ENCODE measurements at regions not wholly inside any gene's neighbourhood (a gene's known extent, or its start where the extent isn't known, plus 50 kb on each side); places are given as distances from the start of the nearest gene placed in this dataset.

DNA sequence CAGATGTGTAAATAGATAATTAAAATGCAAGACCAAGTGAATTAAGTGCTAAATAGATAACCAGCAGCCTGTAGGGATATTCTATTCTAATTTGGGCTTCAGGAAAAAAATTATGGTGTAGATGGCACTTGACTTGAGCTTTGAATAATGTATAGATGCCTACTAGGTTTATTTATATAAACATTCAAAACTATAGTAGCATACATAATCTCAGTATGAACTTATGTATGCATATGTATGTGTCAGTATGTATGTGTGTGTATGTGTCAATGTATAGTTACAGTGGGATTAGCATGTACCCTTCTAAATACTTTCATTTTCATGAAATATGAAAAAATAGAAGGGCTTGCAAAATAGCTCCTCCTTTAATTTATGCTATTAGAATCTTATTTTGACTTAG, 207.3 kb upstream of the PPP1R3A start:
- DNase-seq (ENCODE audit: low read depth, low spot score), result no peak

DNA sequence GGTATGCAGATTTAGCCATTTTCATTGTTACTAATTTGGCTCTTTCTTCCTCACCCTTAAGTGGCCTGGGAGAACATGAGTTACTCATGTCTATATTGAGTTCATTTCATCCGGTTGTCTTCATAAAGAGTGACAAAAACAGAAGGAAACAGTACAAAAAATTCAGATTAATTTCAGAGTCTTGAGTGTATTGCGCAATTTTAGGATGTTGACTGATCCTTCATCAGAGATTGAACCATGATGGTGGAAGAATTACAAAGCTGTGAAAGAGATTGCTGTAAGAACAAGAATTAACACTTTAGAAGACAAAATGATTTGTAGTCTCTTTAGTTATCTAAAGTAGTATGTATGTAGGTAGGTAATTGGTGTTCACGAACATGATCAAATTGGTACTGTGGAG, 194.0 kb upstream of the PPP1R3A start:
- DNase-seq (ENCODE audit: low read depth, low spot score), result no peak

DNA sequence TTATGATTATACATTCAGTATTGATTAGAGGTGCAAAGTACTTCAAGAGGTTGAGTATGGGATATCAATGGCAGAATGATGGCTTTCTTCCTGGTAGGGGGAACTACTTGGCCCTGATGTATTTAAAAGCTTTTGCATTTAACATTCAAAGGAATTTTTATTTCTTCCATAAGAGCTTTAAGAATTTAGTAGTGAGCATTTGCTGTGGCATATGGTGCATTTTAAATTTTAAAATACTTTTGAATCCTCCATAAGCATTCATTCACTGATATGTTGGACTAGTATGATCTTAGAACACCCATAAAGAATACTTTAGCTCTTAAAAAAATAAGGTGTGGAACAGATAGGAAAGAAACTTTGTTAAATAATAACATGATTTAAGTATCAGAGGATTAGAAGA, 191.9 kb upstream of the PPP1R3A start:
- no peak for DNase-seq (ENCODE audit: low read depth, low spot score)

DNA sequence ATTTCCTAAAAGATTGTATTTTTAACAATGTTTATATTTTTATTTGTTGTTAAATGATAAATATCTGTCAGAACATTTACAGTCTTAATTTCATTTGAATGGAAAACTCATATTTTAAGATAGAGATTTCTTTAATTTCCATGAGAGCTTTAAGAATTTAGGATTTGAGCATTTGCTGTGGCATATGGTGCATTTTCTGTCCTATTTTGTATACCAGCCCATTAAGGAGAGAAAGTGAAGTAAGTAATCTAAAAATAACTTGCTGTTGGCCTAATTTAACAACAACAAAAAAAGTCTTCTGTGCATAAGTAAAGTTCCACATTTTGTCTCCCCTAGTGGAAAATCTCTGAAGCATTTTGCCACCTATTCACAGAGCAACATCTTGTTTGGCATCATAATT, 190.9 kb upstream of the PPP1R3A start:
- no peak for DNase-seq (ENCODE audit: low read depth, low spot score)

DNA sequence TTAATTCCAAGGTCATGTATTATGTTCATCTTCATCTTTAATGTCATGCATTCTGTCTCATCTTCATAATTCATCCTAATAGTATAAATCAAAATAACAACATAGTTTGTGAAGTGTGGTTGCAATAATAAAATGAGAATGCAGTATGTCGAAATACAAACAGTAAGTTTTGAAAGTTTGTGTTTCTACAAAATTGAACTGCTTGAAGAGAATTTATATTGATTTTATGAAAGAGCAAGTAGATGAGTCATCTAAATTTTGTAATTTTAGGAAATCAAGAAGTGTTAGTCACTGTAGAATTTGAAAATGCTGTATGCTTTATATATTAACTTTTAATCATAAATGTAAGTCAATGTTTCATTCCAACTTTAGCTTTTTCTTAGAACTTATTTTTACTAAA, 190.5 kb upstream of the PPP1R3A start:
- no peak for DNase-seq (ENCODE audit: low read depth, low spot score)

DNA sequence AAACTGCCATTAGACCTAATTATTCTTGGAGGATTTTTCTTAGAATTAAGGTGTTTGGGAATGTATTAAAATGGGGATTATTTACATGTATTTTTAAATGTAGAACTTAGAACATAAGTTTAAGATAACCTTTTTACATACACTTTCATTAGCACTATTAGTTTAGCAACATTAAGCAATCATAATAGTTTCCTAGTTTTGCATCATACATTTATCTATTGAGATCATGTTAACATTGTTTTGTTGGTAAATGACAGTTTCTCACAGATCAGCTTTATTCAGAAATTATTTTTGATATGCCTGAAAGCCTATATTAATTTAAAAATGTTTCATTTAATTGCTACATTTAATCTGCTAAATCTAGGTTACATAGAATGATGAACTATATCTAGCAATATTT, 189.7 kb upstream of the PPP1R3A start:
- no peak for DNase-seq (ENCODE audit: low read depth, low spot score)

DNA sequence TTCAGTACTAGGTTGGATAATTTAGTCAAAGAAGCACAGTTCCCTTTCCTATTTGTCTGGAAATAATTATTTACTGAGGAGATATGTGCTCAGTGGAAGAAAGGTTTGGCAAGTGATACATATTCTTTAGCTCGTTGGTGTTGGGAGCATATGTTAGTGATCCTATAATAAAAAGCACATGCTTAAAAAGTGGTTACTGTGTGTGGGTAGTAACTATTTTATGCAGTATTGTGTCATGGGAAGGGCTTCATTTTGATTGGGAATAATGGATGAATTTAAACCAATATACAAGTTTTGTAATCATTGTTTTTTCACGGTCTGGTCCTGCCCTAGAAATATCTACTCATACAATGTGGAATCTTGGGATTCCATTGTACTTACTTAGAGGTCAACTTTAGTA, 188.7 kb upstream of the PPP1R3A start:
- no peak for DNase-seq (ENCODE audit: low read depth, low spot score)

DNA sequence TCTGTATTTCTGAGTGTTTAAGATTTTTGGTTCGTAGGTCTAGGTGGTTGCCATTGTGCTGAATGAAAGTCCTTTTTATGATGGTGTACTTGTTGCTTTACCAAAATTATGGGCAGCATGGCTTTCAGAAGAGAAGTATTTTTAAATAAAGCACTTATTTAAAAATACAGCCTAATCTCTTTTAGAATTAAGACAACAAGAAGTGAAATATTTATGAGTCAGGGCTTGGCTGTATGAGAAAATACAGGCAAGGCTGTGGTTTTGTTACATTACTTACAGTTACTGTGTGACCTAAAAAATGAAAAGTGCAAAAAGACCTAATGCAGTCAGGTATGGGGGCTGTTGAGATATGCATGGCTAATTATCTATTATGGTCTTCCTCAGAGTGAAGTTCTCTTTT, 185.2 kb upstream of the PPP1R3A start:
- DNase-seq (ENCODE audit: low read depth, low spot score), result no peak

DNA sequence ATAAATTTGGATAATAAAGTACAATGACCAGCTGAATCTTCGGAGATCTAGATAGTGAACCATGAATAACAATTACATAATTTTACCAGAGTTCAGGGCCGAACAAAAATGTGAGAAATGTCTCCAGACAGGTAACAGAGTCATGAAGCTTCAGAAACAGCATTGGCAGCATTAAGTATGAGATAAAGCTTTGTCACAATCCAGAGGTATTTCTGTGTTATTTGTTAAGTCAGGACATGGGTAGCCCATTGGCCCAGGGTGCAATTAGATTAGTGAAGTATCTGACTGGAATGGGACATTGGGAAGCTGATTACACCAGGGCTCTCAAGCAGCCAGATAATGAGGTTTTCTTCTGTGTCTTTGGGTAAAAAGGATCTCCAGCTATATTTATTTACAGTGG, 184.2 kb upstream of the PPP1R3A start:
- no peak for DNase-seq (ENCODE audit: low read depth, low spot score)

DNA sequence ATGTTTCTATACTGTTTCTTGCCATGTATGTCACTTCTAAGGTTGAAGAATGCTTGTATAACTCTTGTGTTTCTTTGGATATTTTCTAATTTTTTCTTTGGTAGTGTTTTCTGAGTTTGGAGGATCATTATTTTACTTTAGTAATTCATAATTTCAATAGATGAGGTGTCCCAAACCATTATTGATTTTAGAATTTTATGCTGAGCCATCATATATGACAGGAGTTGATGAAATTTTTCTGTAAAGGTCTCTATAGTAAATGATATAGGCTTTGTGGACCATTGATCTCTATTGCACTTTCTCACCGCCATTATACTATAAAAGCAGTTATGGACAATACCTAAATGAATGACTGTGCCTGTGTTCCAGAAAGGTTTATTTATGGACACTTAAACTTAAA, 183.3 kb upstream of the PPP1R3A start:
- no peak for DNase-seq (ENCODE audit: low read depth, low spot score)

DNA sequence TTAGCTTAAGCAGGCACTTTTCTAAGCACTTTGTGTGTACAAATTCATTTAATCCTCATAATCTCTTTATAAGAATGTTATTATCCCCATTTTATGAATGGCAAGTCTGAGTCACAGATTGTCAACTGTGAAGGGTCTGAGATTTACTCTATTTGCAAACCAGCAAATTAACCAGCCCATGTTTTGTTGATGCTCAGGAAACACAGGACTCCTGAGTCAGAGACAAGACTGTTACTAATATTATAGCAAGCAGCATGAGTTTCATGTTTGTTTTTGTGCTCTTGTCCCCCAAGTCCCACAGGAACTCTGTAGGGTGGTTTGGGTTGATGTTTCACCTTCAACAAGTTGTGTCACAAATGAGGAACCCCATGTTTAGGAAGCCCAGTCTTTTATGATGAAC, 182.0 kb upstream of the PPP1R3A start:
- no peak for DNase-seq (ENCODE audit: low read depth, low spot score)

DNA sequence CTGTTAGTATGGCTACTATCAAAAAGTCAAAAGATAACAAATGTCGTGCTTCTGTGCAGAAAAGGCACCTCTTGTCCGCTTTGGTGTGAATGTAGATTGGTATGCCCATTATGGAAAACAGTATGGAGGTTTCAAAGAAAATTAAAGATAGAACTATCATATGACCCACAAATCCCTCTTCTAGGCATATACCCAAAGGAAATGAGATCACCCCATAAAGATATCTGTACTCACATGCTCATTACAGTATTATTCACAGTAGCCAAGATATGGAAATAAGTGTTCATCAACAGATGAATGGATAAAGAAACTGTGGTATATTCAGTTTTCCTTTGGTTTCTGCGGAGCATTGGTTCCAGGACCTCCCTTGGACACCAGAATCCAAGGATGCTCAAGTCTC, 180.5 kb upstream of the PPP1R3A start:
- DNase-seq (ENCODE audit: low read depth, low spot score), result no peak

DNA sequence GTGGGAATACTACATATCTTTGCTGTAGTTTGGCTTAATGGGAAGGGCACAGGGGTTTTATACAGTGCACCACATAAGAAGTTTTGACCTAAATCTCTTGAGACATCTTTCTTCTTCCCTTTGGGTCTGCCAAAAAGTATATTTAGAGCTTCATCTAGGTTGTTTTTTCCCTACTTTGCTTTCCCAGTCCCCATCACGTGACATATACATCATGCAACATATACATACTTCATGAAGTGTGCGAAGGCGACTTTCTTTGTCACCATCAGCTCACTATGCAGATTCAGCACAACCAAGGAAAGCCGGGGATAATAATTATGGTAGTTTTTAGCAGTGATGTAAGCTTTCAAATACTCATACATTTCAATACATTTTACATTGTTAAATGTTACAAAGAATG, 177.1 kb upstream of the PPP1R3A start:
- DNase-seq (ENCODE audit: low read depth, low spot score), result no peak

DNA sequence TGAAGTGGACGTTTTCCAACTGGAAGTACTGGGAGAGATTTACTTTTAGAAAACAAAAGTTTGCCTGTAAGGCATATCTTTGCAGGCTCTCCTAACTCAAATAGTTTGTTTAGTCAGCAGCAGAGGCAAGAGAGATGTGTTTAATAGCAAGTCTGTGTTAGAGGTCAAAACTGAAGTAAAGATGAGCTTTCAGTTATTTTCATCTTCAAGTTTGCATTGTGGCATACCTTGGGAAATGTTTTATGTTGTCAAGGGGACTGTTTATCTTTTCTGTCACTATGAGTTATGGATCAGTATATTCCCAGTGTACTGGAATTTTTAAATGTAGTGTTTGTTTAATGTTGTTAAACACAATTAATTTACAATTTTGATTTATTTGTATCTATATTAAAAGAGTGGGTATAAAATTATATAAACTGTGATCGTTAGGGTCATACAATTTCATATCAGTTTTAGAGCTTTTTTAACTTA, 169.7 kb upstream of the PPP1R3A start:
- no peak for DNase-seq (ENCODE audit: low read depth, low spot score)

DNA sequence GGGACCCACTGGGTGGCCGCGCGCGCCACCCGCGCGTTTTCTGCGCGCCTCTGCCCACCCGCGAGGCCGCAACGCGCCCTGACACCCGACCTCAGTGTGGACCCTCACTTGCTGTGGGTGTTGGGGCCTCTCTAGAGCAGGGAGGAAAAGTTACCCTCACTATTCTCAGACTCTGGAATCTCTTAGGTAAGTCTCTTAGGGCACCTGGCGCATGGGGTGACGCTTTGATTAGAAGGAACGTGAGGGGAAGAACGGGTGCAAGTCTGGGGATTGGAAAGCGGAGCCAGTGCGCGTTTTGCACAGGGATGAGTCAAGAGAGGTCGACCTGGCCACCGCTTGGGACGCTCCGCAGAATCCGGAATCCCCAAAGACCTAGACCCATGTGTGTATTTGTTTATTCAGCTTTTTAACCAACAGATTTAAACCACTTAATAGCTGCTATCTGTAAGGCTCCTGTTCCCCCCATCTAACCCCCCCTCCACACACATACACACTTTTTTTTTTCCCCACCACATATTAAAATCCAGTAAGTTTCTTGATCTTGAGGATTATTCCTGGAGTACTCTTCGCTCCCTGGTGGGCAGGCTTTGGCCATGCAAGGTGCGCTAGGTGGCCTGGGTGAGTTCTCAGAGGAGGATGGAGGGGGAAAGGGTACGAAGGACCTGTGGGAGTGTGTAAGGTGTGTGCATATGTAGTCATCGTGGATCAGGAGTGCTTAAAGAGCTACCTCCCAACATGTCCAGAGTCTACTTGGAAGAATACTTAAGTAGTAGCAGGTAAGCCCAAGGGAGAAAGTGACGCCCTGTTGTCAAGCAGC, 169.1 kb upstream of the PPP1R3A start:
- no peak for DNase-seq (ENCODE audit: low read depth, low spot score)

DNA sequence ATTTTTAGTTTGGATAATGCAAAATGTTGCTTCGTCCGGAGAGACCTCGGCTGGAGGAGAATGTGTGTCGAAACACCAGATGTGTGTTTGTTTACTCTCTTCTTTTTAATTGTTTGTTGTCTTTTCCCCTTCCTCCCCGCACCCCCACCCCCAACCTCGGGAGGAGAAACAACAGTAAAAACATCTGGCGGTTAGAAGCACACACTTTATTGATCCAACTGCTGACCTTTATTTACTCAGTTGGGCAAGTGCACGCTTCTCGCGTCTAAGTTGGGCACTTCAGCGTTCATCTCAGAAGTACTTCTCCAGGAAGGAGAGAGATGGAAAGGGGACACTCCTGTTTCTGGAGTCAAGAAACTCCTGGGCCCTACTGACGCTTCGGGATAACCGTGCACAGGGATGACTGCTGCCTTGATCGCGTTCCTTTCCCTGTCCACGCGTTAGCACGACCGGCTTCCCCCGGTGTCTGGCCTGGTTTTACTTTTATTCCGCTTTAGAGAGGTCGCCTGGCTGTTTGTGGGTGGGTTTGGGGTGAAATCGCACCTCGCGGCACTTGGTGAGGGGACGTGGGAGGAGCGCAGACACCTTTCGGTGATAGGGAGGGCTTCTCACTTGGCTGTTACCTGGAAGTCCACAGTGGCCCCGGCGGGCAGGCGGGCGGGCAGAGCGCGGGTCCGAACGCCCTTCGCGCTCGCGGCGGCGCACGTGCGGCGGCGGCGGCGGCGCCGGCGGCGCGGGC, 168.3 kb upstream of the PPP1R3A start:
- DNase-seq (ENCODE audit: low read depth, low spot score), result no peak

DNA sequence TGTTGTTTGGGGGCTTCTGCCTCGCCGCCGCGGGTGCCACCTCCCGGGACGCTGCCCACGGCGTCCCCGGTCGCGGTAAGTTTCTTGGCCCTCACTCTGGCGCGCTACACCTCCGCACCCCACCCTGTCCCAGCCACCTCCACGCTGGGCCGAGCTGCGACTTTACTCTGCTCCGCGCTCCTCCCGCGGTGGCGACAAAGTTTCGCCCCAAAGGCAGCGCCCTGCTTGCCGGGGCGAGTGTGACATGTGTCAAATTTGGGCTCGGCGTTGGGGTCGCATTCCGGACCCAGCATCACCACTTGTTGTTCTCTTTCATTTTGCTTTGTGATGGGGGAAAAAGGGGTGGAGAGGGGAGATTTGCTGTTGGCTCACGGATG, 167.7 kb upstream of the PPP1R3A start:
- DNase-seq (ENCODE audit: low read depth, low spot score), result no peak

DNA sequence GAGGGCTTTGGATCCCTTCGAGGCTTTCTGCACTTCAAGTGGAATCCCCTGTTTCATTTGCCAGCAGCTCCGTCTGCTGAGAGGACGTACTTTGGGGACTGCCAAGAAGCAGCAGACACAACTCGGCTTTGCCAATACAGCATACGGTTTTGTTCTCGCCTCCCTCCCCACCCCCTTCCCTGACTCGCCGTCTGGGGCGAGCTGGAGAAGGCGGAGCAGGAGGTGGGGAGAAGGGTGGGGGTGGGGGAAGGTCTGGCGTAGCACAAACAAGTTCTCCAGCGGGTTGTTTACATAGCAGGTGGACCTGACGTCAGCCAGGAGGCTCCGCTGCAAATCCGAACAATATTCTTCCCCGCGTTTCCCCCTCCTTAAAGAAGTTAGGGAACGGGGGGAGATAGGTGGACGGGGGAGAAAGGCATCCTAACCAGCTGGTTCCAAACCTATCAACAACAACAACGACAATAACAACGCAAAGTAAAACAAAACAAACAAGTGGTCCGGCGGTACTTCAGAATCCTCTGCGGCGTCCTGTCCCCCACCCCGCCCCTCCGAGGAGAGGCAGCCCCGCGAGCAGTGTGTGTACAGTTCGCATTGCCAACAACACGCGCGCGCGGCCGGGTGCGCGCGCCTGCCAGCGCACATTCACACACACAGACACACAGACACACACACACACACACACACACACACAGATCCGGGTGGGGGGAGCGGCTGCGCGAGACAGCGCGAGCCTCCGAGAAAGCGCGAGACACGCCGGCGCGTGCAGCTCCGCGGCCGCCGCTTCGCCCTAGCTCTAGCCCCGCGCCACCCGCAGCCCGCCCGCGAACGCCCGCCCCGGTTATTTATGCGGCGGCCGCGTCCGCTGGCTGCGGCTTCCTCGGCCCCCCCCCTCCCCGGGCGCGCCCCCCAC, 167.0 kb upstream of the PPP1R3A start:
- peak; percentile 67 for DNase-seq (ENCODE audit: low read depth, low spot score)

DNA sequence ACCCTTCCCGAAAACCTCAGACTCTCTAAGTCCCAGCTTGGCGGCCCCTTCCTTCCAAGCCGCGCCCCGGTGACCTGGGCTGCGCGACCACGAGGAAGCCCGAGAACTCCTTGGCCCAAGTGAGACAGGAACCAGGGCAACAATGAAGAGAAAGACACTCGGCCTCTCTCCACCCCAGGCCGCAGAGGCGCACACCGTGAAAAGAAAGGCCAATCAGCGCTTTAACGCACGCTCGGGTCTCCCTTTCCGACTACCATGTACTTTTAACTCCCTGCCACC, 166.4 kb upstream of the PPP1R3A start:
- no peak for DNase-seq (ENCODE audit: low read depth, low spot score)

DNA sequence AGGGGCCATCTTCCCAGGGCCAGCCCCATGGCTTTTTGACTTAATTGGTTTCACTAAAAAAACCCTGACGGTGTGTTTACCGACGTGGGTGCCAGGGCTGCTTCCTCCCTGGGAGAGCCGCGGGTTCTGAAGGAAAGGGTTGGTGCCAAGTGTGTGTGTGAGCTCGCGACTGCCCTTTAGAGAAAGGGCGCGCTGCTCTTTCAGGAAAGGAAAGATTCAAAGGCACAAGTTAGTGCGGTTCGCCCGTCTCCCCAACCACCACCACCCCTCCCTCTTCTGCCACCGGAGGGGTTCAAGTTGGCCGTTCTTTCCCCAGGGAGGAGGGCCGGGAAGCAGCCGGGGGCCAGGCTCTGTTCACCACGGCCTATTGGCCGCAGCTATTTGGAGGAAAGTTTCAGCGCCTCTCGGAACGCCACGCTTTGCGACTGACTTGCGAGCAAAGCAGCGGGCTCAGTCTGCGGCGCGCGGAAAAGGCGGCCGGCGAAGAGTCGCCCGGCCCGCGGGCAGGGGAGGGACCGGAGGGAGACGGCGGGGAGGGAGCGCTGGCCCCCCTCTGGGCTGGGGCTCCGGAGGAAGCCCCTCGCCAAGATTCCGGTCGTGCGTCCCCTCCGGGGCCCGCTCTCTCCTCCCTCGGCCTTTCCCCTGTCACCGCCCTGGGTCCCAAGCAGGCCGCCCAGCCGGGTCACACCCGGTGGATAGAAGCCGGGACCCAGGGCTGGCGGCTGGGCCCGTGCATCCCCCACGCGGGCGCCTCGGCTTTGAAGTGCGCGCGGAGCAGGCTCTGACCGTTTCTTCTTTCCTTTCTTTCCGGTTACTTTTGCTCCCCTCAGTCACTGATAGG, 165.9 kb upstream of the PPP1R3A start:
- DNase-seq (ENCODE audit: low read depth, low spot score), result no peak

DNA sequence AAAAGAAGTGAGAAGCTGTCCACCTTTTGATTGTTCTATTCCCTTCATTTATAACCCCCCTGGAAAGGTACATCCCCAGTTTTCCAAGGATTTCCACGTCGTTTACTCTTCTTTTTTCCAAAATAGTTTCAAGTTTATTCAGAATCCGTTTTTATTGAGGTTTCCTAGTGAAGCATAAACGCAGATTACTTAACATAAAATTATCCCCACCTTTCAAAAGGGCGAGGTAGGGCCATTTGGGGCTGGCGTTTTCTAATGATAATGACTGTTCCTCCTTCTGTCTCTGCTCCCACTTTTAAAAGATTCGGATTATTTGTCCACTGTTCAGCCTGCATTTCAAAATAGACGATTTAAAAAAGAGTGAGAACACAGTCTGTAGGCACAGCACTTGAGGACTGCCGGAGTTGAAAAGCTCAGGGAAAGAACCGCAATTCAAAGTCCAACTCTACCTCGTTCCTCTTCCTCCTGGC, 165.2 kb upstream of the PPP1R3A start:
- no peak for DNase-seq (ENCODE audit: low read depth, low spot score)
